GM18517 (cell line): ENCODE measurements at regions not wholly inside any gene's neighbourhood (a gene's known extent, or its start where the extent isn't known, plus 50 kb on each side); places are given as distances from the start of the nearest gene placed in this dataset.
A peak's percentile ranks its signal among the peaks of the same experiment; 100 is the strongest.
"Not testable (repeated sequence)": the region's sequence is repeated elsewhere in the genome, so short reads cannot be mapped to it uniquely, and the experiment has no call there.

ENCODE experiments used
- ATAC-seq: cut with Tn5 transposase; IDR thresholded peaks from one replicate; pipeline ENCODE4 v1.9.1; 2021; ENCODE audit warnings: mild to moderate bottlenecking, moderate library complexity; ENCODE audit not compliant: unreplicated experiment

DNA sequence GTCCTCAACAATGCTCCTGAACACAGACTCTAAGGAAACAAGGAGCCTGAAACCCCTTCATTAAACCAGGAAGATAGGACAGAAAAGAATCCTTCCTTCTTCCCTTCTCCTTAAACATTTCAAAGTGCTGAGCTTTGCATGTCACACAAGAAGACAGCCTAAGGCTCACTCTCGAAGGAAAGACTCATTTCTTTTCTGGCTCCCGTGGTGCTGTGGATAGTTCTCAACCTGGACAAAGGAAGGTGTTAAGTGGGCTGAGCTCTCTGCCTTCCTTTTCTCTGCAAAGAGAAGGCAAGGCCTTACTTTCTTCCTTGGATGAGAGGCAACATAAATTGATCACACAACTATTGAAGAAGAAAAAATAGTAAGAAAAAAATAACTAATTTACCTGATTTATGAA is 452.4 kb upstream of the DDI1 start:
- no peak for ATAC-seq

DNA sequence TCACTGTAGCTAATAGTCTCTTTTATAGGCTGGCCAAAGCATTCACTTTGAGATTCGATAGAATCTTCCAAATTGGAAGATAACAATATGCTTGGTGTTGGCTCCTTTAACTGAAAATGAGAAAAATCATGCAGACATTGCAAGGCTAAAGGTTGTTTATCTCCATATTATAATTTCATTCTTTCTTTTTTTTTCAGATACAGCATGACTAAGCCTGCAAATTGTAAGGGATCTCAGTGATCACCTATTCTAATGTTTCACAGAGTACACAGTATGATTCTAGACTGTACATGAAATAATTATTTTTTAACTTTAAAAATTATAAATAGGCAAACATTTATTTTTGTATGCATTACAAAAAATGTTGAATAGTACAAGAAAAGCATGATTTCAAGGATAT is 451.7 kb upstream of the DDI1 start:
- ATAC-seq = no peak

GRCh38 chr11:103585401-103585800 is 451.0 kb upstream of the DDI1 start:
- no peak for ATAC-seq

GRCh38 chr11:103585911-103586310 is 450.5 kb upstream of the DDI1 start:
- ATAC-seq = no peak

GRCh38 chr11:103586756-103587155 is 449.7 kb upstream of the DDI1 start:
- ATAC-seq = no peak

DNA sequence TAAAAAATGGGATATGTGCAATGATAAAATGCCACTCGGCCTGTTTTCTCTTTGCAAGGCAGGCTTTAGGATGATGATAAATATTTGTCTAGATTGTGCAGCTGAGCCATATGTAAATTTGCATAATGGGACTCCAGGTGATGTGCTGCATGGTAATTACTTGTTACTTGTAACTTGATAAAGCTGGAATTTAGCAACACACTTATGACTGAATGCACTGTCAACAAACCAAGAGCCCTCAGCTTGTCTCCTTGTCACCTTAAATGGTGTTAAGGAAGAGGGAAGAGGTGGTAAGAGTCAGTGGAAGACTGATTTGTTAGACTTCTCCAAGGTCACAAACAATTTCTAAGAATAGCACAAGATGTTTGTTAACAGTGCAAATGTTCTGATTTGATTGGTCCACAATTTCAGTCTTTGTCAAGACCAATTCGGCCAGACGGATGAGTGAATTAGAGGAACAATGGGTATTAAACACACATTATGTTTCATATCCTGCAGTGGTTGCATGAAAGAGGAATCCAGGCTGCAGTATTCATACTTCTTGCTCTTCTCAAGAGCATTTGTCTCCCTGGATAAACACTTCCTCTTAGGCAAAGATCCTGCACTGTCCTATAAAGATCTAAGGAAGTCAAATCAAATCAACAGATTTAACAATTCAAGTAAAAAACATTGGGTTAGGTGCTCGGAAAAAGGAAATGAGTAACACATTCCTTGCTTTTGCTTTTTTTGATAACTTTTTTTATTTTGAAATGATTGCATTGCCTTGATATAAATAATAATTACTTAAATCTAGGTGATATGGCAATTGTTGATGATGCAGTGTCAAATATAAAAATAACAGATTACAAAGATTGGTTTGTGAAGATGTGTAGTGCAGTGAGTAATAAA is 448.3 kb upstream of the DDI1 start:
- ATAC-seq = no peak

- ATAC-seq = no peak
Measured at GRCh38 chr11:103591554-103591953, 444.9 kb upstream of the DDI1 start.

- no peak for ATAC-seq
Measured at GRCh38 chr11:103594283-103594682, 442.2 kb upstream of the DDI1 start.

- no peak for ATAC-seq
Measured at GRCh38 chr11:103596315-103596714, 440.1 kb upstream of the DDI1 start.

DNA sequence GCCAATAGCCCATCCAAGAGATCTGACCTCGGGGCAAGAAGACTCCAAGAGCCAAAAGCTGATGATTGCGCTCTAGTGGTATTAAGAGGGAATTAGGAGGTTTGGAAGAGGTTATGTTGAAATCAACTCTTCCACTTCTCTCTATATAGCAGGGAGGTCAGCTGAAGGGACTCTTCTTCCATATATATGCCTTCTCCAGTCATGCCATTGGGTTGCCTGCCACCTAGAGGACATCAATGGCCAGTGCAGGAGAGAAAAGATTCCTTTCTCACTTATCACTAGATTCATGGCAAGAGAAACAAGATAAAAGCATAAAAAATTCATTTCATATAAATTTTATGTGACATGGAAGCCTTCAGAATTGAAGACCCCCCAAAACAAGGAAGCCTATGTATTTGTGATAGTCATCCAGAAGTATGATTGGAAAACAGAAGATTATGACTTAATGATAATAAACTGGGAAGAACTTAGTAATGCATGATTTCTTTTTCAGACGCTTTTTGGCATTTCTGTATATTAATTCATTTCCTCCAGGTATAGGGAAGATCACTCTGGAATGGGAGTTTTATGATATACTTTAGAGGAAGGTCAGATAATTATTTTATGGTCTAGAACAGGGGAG is 435.1 kb upstream of the DDI1 start:
- peak; percentile 91 for ATAC-seq

DNA sequence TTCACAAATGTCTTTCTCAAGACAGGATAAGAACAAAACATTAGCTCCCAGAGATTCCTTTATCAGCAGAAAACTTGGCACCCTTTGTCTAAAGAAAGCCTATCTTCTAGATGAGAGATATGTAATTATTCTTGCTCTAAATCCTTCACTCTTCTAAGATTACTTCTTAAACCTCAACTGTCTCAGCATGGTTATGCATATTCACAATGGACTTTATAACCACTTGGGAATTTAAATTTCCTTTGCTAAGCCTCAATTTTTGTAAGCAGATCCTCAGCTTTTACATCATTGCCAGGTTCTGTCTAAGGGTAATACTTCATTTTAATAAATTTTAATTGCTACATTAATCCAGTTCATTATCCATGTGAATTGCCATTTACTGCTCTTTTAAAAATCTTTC is 433.6 kb upstream of the DDI1 start:
- no peak for ATAC-seq

DNA sequence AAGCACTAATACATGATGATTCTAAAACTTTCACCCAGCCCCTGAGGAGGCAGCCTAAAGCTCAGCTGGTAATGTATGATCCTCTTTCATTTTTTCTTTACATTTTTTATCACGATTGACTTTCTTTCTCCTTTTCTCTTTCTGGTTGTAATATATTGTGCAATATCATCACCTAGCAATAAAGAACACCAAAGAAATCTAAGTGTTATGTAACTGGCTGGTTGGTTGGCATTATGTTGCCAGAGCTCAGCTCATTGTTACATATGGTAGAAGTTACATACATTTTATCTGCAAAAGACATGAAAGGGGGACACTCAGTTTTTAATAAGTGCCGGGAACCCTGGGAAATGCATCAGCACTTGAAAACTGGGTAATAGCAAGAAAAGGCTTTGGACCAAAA is 432.1 kb upstream of the DDI1 start:
- ATAC-seq = no peak

DNA sequence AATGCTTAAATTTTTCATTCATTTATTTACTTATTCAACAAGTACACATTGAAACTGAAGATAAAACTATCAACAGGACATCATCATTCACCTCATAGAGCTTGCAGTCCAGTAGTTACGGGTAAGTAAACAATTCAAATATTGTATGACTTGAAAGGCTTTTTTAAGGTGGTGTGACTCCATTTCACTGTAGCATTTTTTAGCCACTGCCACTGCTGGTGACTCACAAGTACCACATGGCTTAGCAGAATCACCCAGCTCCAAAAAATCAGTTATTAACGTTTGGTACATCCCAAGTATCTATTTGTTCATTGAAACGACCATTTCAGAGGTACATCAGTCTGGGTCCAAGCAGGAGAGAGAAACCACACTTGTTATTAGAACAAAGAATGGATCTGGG is 427.9 kb upstream of the DDI1 start:
- no peak for ATAC-seq

DNA sequence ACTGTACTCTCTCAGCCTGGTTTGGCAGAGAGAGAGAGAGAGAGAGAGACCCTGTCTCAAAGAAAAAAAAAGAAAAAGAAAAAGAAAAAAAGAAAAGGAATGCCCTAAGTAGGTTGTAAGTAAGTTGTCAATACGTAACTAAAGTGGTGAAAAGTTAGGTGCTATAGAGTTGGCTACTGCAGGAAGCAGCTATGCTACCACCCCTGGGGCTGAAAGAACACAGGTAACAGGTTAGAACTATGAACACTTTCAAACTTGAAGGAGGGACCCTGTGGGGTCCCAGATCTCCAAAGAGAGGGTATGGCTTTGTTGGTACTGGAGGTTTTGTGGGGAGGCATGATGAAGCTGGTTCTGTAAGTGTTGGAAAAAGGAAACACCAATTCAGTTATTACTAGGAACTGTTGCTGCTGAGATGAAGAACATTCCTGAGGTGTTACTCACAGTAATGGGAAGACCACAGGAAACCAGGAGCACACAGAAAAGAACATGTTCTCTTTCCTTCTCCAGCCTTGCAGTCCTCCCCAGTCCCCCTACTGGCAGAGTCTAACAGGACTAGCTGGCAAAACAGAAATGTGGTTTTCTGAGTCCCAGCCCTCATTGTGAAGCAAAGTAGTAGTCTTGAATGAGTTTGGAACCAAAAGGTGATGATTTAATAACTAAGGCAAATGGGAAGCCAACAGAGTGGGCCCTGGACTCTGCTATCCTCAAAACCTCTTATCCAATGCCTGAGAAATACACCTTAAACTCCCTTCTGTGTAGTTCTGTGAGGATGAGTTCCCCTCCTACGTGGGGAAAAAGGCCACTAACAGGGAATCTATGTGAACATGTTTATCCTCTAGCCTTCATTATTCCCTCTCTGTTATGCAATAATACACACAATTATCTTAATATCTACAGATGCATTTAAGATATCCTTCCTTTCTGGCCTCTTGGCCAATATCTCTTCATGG is 427.0 kb upstream of the DDI1 start:
- no peak for ATAC-seq

GRCh38 chr11:103610435-103610834 is 426.0 kb upstream of the DDI1 start:
- no peak for ATAC-seq

DNA sequence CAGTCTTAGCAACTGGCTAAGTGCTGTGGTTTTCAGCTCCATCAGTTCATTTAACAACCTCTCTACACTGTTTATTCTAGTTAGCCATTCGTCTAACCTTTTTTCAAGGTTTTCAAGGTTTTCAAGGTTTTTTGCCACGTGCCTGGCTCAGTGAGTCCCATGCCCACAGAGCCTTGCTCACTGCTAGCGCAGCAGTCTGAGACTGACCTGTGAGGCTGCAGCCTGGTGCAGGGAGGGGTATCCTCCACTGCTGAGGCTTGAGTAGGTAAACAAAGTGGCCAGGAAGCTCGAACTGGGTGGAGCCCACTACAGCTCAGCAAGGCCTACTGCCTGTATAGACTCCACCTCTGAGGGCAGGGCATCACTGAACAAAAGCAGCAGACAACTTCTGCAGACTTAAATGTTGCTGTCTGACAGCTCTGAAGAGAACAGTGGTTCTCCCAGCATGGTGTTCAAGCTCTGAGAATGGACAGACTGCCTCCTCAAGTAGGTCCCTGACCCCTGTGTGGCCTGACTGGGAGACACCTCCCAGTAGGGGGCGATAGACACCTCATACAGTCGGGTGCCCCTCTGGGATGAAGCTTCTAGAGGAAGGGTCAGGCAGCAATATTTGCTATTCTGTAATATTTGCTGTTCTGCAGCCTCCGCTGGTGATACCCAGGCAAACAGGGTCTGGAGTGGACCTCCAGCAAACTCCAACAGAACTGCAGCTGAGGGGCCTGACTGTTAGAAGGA is 424.7 kb upstream of the DDI1 start:
- ATAC-seq = not testable (repeated sequence)

DNA sequence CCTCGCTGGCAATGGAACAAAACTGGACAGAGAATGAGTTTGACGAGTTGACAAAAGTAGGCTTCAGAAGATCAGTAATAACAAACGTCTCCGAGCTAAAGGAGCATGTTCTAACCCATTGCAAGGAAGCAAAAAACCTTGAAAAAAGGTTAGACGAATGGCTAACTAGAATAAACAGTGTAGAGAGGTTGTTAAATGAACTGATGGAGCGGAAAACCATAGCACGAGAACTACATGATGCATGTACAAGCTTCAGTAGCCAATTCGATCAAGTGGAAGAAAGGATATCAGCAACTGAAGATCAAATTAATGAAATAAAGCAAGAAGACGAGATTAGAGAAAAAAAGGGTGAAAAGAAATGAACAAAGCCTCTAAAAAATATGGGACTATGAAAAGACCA is 424.0 kb upstream of the DDI1 start:
- ATAC-seq = not testable (repeated sequence)

GRCh38 chr11:103616586-103616985 is 419.9 kb upstream of the DDI1 start:
- not testable (repeated sequence) for ATAC-seq

- ATAC-seq = no peak
Measured at GRCh38 chr11:103618528-103618927, 417.9 kb upstream of the DDI1 start.

- no peak for ATAC-seq
Measured at GRCh38 chr11:103619480-103619879, 417.0 kb upstream of the DDI1 start.

DNA sequence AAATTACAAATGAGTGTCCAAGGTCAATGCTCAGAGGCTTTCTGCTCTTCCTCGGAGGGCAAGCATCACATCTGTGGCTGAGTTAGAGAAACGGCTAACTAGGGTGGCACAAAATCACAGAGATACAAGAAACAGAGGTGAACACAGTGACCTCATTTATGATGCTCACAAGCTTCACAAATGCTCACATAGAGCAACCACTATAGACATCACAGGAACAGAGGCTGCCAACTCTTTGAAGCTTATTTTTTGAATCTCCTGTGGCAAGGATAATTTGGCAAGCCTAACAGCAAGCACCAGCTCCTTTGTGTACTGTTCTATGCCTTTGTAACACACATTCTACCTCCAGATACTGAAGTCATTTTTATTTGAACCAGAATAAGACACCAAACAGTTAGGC is 416.5 kb upstream of the DDI1 start:
- ATAC-seq = no peak
